ENCODE measurements at regions not wholly inside any gene's neighbourhood (a gene's known extent, or its start where the extent isn't known, plus 50 kb on each side); places are given as distances from the start of the nearest gene placed in this dataset.
"Not testable (repeated sequence)": the region's sequence is repeated elsewhere in the genome, so short reads cannot be mapped to it uniquely, and the experiment has no call there.

GRCh38 chr2:172262486-172262885 lies 159.8 kb upstream of the DLX2 start:
- no peaks in the 10 kb centered on the region for H3K9me3 ChIP-seq (ENCODE audit: low read depth)
- TF ChIP-seq CTCF (IDR thresholded peaks at IDR 0.05; ENCODE audit: low read depth, low read length), result no peak
- no peak for DNase-seq (ENCODE audit: low read depth in 1 of 2, low spot score in 1 of 2)
- no peak overlapping the region for H3K27ac ChIP-seq
- no peaks in the 10 kb centered on the region for H3K36me3 ChIP-seq
- H3K4me1 ChIP-seq (ENCODE audit: low read depth), result no peaks in the 10 kb centered on the region
- H3K27me3 ChIP-seq, result no peaks in the 10 kb centered on the region
- H3K4me3 ChIP-seq, result no peak overlapping the region

GRCh38 chr2:172264820-172265219 lies 162.1 kb upstream of the DLX2 start:
- not testable (repeated sequence) for H3K36me3 ChIP-seq, H3K27me3 ChIP-seq

GRCh38 chr2:172269507-172270244 lies 157.7 kb upstream of the ITGA6 start:
- H3K27ac ChIP-seq; H3K27me3 ChIP-seq; DNase-seq (ENCODE audit: low read depth in 1 of 2, low spot score in 1 of 2); H3K4me3 ChIP-seq; H3K9me3 ChIP-seq (ENCODE audit: low read depth); H3K36me3 ChIP-seq; H3K4me1 ChIP-seq (ENCODE audit: low read depth): not testable (repeated sequence)

More at GRCh38 chr2:172264820-172265219, 162.1 kb upstream of the DLX2 start:
- not testable (repeated sequence) for H3K4me3 ChIP-seq; DNase-seq (ENCODE audit: low read depth in 1 of 2, low spot score in 1 of 2); H3K9me3 ChIP-seq (ENCODE audit: low read depth); H3K27ac ChIP-seq; H3K4me1 ChIP-seq (ENCODE audit: low read depth)

GRCh38 chr2:172270278-172271079 lies 156.9 kb upstream of the ITGA6 start:
- Histone ChIP-seq H3K9me3 (ENCODE audit: low read depth) (no peaks in the 10 kb centered on the region), H3K4me3 (no peak overlapping the region), H3K27ac (no peak overlapping the region), H3K4me1 (ENCODE audit: low read depth) (peaks cover 7% of the 10 kb centered on the region), H3K36me3 (no peaks in the 10 kb centered on the region), H3K27me3 (no peaks in the 10 kb centered on the region)
- no peak for TF ChIP-seq CTCF (IDR thresholded peaks at IDR 0.05; ENCODE audit: low read depth, low read length)
- no peak for DNase-seq (ENCODE audit: low read depth in 1 of 2, low spot score in 1 of 2)

GRCh38 chr2:172273910-172274571 lies 153.3 kb upstream of the ITGA6 start:
- Histone ChIP-seq H3K4me1 (ENCODE audit: low read depth) (peaks cover 7% of the 10 kb centered on the region), H3K36me3 (no peaks in the 10 kb centered on the region), H3K9me3 (ENCODE audit: low read depth) (no peaks in the 10 kb centered on the region), H3K27ac (no peak overlapping the region), H3K27me3 (no peaks in the 10 kb centered on the region), H3K4me3 (no peak overlapping the region)
- no peak for TF ChIP-seq CTCF (IDR thresholded peaks at IDR 0.05; ENCODE audit: low read depth, low read length)
- DNase-seq (ENCODE audit: low read depth in 1 of 2, low spot score in 1 of 2), result no peak

- TF ChIP-seq CTCF (IDR thresholded peaks at IDR 0.05; ENCODE audit: low read depth, low read length), result no peak
- Histone ChIP-seq H3K9me3 (ENCODE audit: low read depth) (no peaks in the 10 kb centered on the region), H3K36me3 (no peaks in the 10 kb centered on the region), H3K27ac (no peak overlapping the region), H3K27me3 (no peaks in the 10 kb centered on the region), H3K4me3 (no peak overlapping the region), H3K4me1 (ENCODE audit: low read depth) (peaks cover 7% of the 10 kb centered on the region)
- DNase-seq (ENCODE audit: low read depth in 1 of 2, low spot score in 1 of 2), result no peak
Observed at GRCh38 chr2:172275239-172275638, 152.1 kb upstream of the ITGA6 start.

Data from cardiac muscle cell (in vitro differentiated cells and primary cell).